DOHH2 (cell line): ENCODE measurements at regions not wholly inside any gene's neighbourhood (a gene's known extent, or its start where the extent isn't known, plus 50 kb on each side); places are given as distances from the start of the nearest gene placed in this dataset.

ENCODE experiments used
- H3F3A ChIP-seq: fragments of 200-600 bp; sonication (generic), shearing (Covaris generic); 2 replicates; pipeline ENCODE4 v1.6.0; 2016; ENCODE audit warnings: antibody characterized with exemption, mild to moderate bottlenecking; ENCODE audit not compliant: control insufficient read depth, insufficient read depth
- H3K27ac ChIP-seq: fragments of 200-600 bp; sonication (generic); 2 replicates; pipeline ENCODE4 v1.5.1; 2014; ENCODE audit warnings: low read depth, mild to moderate bottlenecking, low read length, moderate library complexity
- H3K27me3 ChIP-seq: fragments of 200-600 bp; sonication (generic); 2 replicates; pipeline ENCODE4 v1.6.1; 2014; ENCODE audit warnings: mild to moderate bottlenecking, low read length, mixed read lengths; ENCODE audit not compliant: control insufficient read depth
- H3K36me3 ChIP-seq: fragments of 200-600 bp; sonication (generic); 2 replicates; pipeline ENCODE4 v1.6.1; 2014; ENCODE audit warnings: mild to moderate bottlenecking, low read length, moderate library complexity, mixed read lengths; ENCODE audit not compliant: control insufficient read depth
- H3K4me1 ChIP-seq: fragments of 200-600 bp; sonication (generic); 2 replicates; pipeline ENCODE4 v1.6.1; 2014; ENCODE audit warnings: mild to moderate bottlenecking, low read length, mixed read lengths; ENCODE audit not compliant: control insufficient read depth
- H3K4me2 ChIP-seq: fragments of 200-600 bp; sonication (generic); 2 replicates; pipeline ENCODE4 v1.6.0; 2014; ENCODE audit warnings: mild to moderate bottlenecking, low read length, moderate library complexity
- H3K4me3 ChIP-seq: fragments of 200-600 bp; sonication (generic); 2 replicates; pipeline ENCODE4 v1.5.1; 2014; ENCODE audit warnings: mild to moderate bottlenecking, low read length, mixed read lengths
- H3K79me2 ChIP-seq: fragments of 200-600 bp; sonication (generic); 2 replicates; pipeline ENCODE4 v1.6.1; 2014; ENCODE audit warnings: mild to moderate bottlenecking, low read length, mixed read lengths; ENCODE audit not compliant: control insufficient read depth
- H3K9me2 ChIP-seq: fragments of 200-600 bp; sonication (generic); replicated peaks from 2 replicates; pipeline ENCODE4 v1.6.1; 2014; ENCODE audit warnings: mild to moderate bottlenecking, low read length, mixed read lengths; ENCODE audit not compliant: control insufficient read depth
- H3K9me3 ChIP-seq: fragments of 200-600 bp; sonication (generic); 2 replicates; pipeline ENCODE4 v1.6.1; 2014; ENCODE audit warnings: antibody characterized with exemption, low read length, mixed read lengths; ENCODE audit not compliant: control insufficient read depth, insufficient read depth
- H4K20me1 ChIP-seq: fragments of 200-600 bp; sonication (generic); 2 replicates; pipeline ENCODE4 v1.6.0; 2014; ENCODE audit warnings: low read depth, mild to moderate bottlenecking, antibody characterized with exemption, low read length, moderate library complexity; ENCODE audit not compliant: control insufficient read depth, insufficient read depth
- CTCF ChIP-seq: fragments of 200-600 bp; sonication (generic); IDR thresholded peaks from one replicate; pipeline ENCODE4 v1.5.1; 2014; ENCODE audit warnings: antibody characterized with exemption, mild to moderate bottlenecking, low read depth, low read length; ENCODE audit not compliant: poor library complexity, severe bottlenecking
- EZH2phosphoT487 ChIP-seq: fragments of 200-600 bp; sonication (generic); IDR thresholded peaks from 2 replicates; pipeline ENCODE4 v1.6.1; 2017; ENCODE audit warnings: borderline replicate concordance, mild to moderate bottlenecking, antibody characterized with exemption, low read length, moderate library complexity, mixed read lengths

- no peak for TF ChIP-seq CTCF
- TF ChIP-seq EZH2phosphoT487: no peak
- Histone ChIP-seq H3F3A (no peaks in the 10 kb centered on the region), H3K36me3 (no peaks in the 10 kb centered on the region)
These were observed 640.2 kb downstream of the STK39 start for GRCh38 chr2:167607211-167607610.

GRCh38 chr2:167602122-167602521 lies 645.3 kb downstream of the STK39 start:
- no peaks in the 10 kb centered on the region for H3K27me3 ChIP-seq

More at GRCh38 chr2:167607211-167607610, 640.2 kb downstream of the STK39 start:
- no peaks in the 10 kb centered on the region for H4K20me1 ChIP-seq
- no peaks in the 10 kb centered on the region for H3K4me1 ChIP-seq
- no peaks in the 10 kb centered on the region for H3K79me2 ChIP-seq
- no peaks in the 10 kb centered on the region for H3K9me3 ChIP-seq
- no peak overlapping the region for H3K27ac ChIP-seq
- H3K9me2 ChIP-seq: no peaks in the 10 kb centered on the region
- H3K27me3 ChIP-seq: no peaks in the 10 kb centered on the region
- no peak overlapping the region for H3K4me2 ChIP-seq
- no peak overlapping the region for H3K4me3 ChIP-seq

GRCh38 chr2:167599219-167599618 lies 648.2 kb downstream of the STK39 start:
- H3K9me3 ChIP-seq: no peaks in the 10 kb centered on the region
- no peaks in the 10 kb centered on the region for H3K4me1 ChIP-seq
- TF ChIP-seq EZH2phosphoT487 (no peak), CTCF (no peak)
- H3K27ac ChIP-seq: no peak overlapping the region
- no peaks in the 10 kb centered on the region for H3K79me2 ChIP-seq
- no peaks in the 10 kb centered on the region for H4K20me1 ChIP-seq
- no peak overlapping the region for H3K4me3 ChIP-seq
- H3F3A ChIP-seq: no peaks in the 10 kb centered on the region
- H3K27me3 ChIP-seq: no peaks in the 10 kb centered on the region
- H3K36me3 ChIP-seq: no peaks in the 10 kb centered on the region
- H3K9me2 ChIP-seq: no peaks in the 10 kb centered on the region
- no peak overlapping the region for H3K4me2 ChIP-seq

More at GRCh38 chr2:167602122-167602521, 645.3 kb downstream of the STK39 start:
- no peaks in the 10 kb centered on the region for H3K36me3 ChIP-seq
- H3K4me3 ChIP-seq: no peak overlapping the region
- no peaks in the 10 kb centered on the region for H3K9me3 ChIP-seq
- no peaks in the 10 kb centered on the region for H3F3A ChIP-seq
- H3K9me2 ChIP-seq: no peaks in the 10 kb centered on the region
- no peak overlapping the region for H3K4me2 ChIP-seq
- no peaks in the 10 kb centered on the region for H3K79me2 ChIP-seq
- TF ChIP-seq EZH2phosphoT487 (no peak), CTCF (no peak)
- no peaks in the 10 kb centered on the region for H4K20me1 ChIP-seq
- H3K27ac ChIP-seq: no peak overlapping the region
- no peaks in the 10 kb centered on the region for H3K4me1 ChIP-seq
